ENCODE measurements at regions not wholly inside any gene's neighbourhood (a gene's known extent, or its start where the extent isn't known, plus 50 kb on each side); places are given as distances from the start of the nearest gene placed in this dataset.
"Not testable (repeated sequence)": the region's sequence is repeated elsewhere in the genome, so short reads cannot be mapped to it uniquely, and the experiment has no call there.

- no peak for DNase-seq
Observed at GRCh38 chr6:74607934-74608333, 597.9 kb downstream of the COL12A1 start.

GRCh38 chr6:74607468-74607867, 598.4 kb downstream of the COL12A1 start:
- no peak for DNase-seq

- DNase-seq: no peak
Observed at GRCh38 chr6:74606582-74607071, 599.2 kb downstream of the COL12A1 start.

- DNase-seq: no peak
Observed at GRCh38 chr6:74605922-74606581, 599.8 kb downstream of the COL12A1 start.

GRCh38 chr6:74604279-74604678, 601.6 kb downstream of the COL12A1 start:
- DNase-seq: no peak

- DNase-seq: no peak
Observed at GRCh38 chr6:74603322-74604076, 602.4 kb downstream of the COL12A1 start.

- DNase-seq: no peak
Observed at GRCh38 chr6:74602206-74602605, 603.6 kb downstream of the COL12A1 start.

GRCh38 chr6:74598462-74599393, 607.1 kb downstream of the COL12A1 start:
- no peak for DNase-seq

- no peak for DNase-seq
Observed at GRCh38 chr6:74597840-74598239, 608.0 kb downstream of the COL12A1 start.

GRCh38 chr6:74597266-74597665, 608.6 kb downstream of the COL12A1 start:
- DNase-seq: no peak

- no peak for DNase-seq
Observed at GRCh38 chr6:74596588-74596987, 609.3 kb downstream of the COL12A1 start.

- not testable (repeated sequence) for DNase-seq
Observed at GRCh38 chr6:74594350-74594749, 611.5 kb downstream of the COL12A1 start.

GRCh38 chr6:74588094-74588832, 617.6 kb downstream of the COL12A1 start:
- DNase-seq: no peak

GRCh38 chr6:74587386-74587785, 618.5 kb downstream of the COL12A1 start:
- DNase-seq: no peak

- no peak for DNase-seq
Observed at GRCh38 chr6:74585753-74586152, 620.1 kb downstream of the COL12A1 start.

GRCh38 chr6:74581681-74582080, 624.2 kb downstream of the COL12A1 start:
- DNase-seq: no peak

GRCh38 chr6:74579794-74580193, 626.1 kb downstream of the COL12A1 start:
- DNase-seq: no peak

GRCh38 chr6:74579047-74579446, 626.8 kb downstream of the COL12A1 start:
- DNase-seq: no peak

- no peak for DNase-seq
Observed at GRCh38 chr6:74578339-74578738, 627.5 kb downstream of the COL12A1 start.

- DNase-seq: no peak
Observed at GRCh38 chr6:74577619-74578018, 628.2 kb downstream of the COL12A1 start.

GRCh38 chr6:74574794-74575193, 631.1 kb downstream of the COL12A1 start:
- DNase-seq: peak; percentile 27

GRCh38 chr6:74573613-74574012, 632.2 kb downstream of the COL12A1 start:
- no peak for DNase-seq

GRCh38 chr6:74570044-74570443, 635.8 kb downstream of the COL12A1 start:
- no peak for DNase-seq

All from NCI-H1105 treated with DMSO at 0.1 percent for 48 hours (cell line).